Subcutaneous abdominal adipose tissue (tissue), 5 donors: ENCODE measurements at regions not wholly inside any gene's neighbourhood (a gene's known extent, or its start where the extent isn't known, plus 50 kb on each side); places are given as distances from the start of the nearest gene placed in this dataset.
"Not testable (repeated sequence)": the region's sequence is repeated elsewhere in the genome, so short reads cannot be mapped to it uniquely, and the experiment has no call there.

Source experiments
- H3K27ac ChIP-seq: one replicate; pipeline ENCODE4 v1.7.0; 2013; ENCODE audit warnings: low read depth, mild to moderate bottlenecking, inconsistent platforms, low read length, moderate library complexity
- H3K27me3 ChIP-seq, 5 donors: one replicate each; pipeline ENCODE4 v1.7.0; 2013; ENCODE audit warnings: low read length in 5 of 5, inconsistent platforms in 1 of 5; ENCODE audit not compliant: control insufficient read depth in 5 of 5, insufficient read depth in 4 of 5
- H3K36me3 ChIP-seq, 5 donors: one replicate each; pipeline ENCODE4 v1.7.0; 2013; ENCODE audit warnings: low read length in 5 of 5; ENCODE audit not compliant: control insufficient read depth in 5 of 5, insufficient read depth in 5 of 5
- H3K4me1 ChIP-seq, 5 donors: one replicate each; pipeline ENCODE4 v1.7.0; 2013; ENCODE audit warnings: low read length in 5 of 5, mild to moderate bottlenecking in 3 of 5, moderate library complexity in 1 of 5; ENCODE audit not compliant: control insufficient read depth in 5 of 5, insufficient read depth in 5 of 5
- H3K4me3 ChIP-seq, 5 donors: one replicate each; pipeline ENCODE4 v1.7.0; 2013; ENCODE audit warnings: low read length in 5 of 5, low read depth in 1 of 5
- H3K9ac ChIP-seq, 5 donors: one replicate each; pipeline ENCODE4 v1.7.0; 2013; ENCODE audit warnings: low read length in 5 of 5, mild to moderate bottlenecking in 4 of 5, moderate library complexity in 3 of 5
- H3K9me3 ChIP-seq, 5 donors: one replicate each; pipeline ENCODE4 v1.7.0; 2013; ENCODE audit warnings: low read length in 5 of 5; ENCODE audit not compliant: control insufficient read depth in 5 of 5
- donor health status: healthy.
- donor health status: healthy.
- donor health status: healthy.
- donor health status: healthy.
- donor health status: healthy.

GRCh38 chr5:99023330-99023729 lies 94.5 kb upstream of the CHD1 start:
- no peak overlapping the region for H3K4me3 ChIP-seq
- no peaks in the 10 kb centered on the region for H3K9me3 ChIP-seq
- H3K36me3 ChIP-seq, result no peaks in the 10 kb centered on the region
- H3K27ac ChIP-seq, result no peak overlapping the region
- H3K9ac ChIP-seq, result no peak overlapping the region
- H3K4me1 ChIP-seq, result peaks cover 0 to 23% (median 13%) of the 10 kb centered on the region in 5 donors
- no peaks in the 10 kb centered on the region for H3K27me3 ChIP-seq

- Histone ChIP-seq H3K36me3 (no peaks in the 10 kb centered on the region), H3K9ac (no peak overlapping the region), H3K27me3 (no peaks in the 10 kb centered on the region), H3K4me3 (no peak overlapping the region), H3K4me1 (peaks cover 0 to 23% (median 13%) of the 10 kb centered on the region in 5 donors), H3K9me3 (no peaks in the 10 kb centered on the region), H3K27ac (no peak overlapping the region)
These were observed 93.4 kb upstream of the CHD1 start for GRCh38 chr5:99022250-99022649.

- no peak overlapping the region for H3K27ac ChIP-seq
These were observed 91.9 kb upstream of the CHD1 start for GRCh38 chr5:99020698-99021048.

GRCh38 chr5:99019812-99020697 lies 91.2 kb upstream of the CHD1 start:
- peaks cover 0 to 9% (median 4%) of the 10 kb centered on the region in 5 donors for H3K4me1 ChIP-seq
- H3K4me3 ChIP-seq, result no peak overlapping the region
- no peaks in the 10 kb centered on the region for H3K9me3 ChIP-seq
- H3K9ac ChIP-seq, result no peak overlapping the region
- H3K27ac ChIP-seq, result peak overlapping the region; percentile 20
- no peaks in the 10 kb centered on the region for H3K27me3 ChIP-seq
- no peaks in the 10 kb centered on the region for H3K36me3 ChIP-seq

More at GRCh38 chr5:99020698-99021048, 91.9 kb upstream of the CHD1 start:
- Histone ChIP-seq H3K36me3 (no peaks in the 10 kb centered on the region), H3K9ac (no peak overlapping the region), H3K4me1 (peaks cover 0 to 14% (median 4%) of the 10 kb centered on the region in 5 donors), H3K27me3 (no peaks in the 10 kb centered on the region), H3K4me3 (no peak overlapping the region), H3K9me3 (no peaks in the 10 kb centered on the region)

DNA sequence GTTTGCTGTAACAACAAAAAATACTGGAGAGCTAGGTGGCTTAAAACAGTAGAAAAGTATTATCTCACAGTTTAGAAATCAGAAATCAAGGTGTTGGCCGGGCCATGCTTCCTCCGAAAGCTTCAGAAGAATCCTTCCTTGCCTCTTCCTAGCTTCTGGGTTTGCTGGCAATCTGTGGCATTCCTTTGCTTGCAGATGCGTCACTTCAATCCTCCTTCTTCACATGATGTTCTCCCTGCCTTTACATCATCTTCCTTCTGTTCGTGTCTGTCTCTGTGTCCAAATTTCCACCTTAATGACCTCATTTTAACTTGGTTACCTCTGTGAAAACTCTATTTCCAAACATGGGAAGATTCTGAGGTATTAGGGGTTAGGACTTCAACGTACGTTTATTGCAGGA lies 90.4 kb upstream of the CHD1 start:
- Histone ChIP-seq H3K36me3 (no peaks in the 10 kb centered on the region), H3K9ac (no peak overlapping the region), H3K27me3 (no peaks in the 10 kb centered on the region), H3K4me3 (no peak overlapping the region), H3K4me1 (peaks cover 0 to 9% (median 4%) of the 10 kb centered on the region in 5 donors), H3K27ac (no peak overlapping the region), H3K9me3 (no peaks in the 10 kb centered on the region)

DNA sequence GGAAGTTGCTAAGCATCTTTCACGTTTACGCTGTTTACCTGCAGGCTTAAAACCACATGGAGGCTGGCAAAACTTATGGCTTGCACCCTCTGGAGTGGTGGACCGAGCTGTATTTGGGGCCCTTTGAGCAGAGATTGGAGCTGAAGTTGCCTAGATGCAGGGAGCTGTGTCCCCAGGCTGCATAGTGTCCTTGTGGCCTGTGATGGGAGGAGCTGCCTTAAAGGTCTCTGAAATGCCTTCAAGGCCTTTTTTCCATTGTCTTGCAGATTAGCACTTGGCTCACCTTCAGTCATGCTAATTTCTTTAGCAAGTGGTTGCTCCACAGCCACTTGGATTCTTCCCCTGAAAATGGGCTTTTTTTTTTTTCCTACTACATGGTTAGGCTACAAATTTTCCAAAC lies 81.5 kb upstream of the CHD1 start:
- Histone ChIP-seq H3K27me3 (no peaks in the 10 kb centered on the region), H3K36me3 (no peaks in the 10 kb centered on the region), H3K27ac (no peak overlapping the region), H3K9ac (no peak overlapping the region), H3K4me3 (no peak overlapping the region), H3K4me1 (peaks cover 0 to 22% (median 0%) of the 10 kb centered on the region in 5 donors), H3K9me3 (peaks cover 0 to 11% (median 4%) of the 10 kb centered on the region in 5 donors)

DNA sequence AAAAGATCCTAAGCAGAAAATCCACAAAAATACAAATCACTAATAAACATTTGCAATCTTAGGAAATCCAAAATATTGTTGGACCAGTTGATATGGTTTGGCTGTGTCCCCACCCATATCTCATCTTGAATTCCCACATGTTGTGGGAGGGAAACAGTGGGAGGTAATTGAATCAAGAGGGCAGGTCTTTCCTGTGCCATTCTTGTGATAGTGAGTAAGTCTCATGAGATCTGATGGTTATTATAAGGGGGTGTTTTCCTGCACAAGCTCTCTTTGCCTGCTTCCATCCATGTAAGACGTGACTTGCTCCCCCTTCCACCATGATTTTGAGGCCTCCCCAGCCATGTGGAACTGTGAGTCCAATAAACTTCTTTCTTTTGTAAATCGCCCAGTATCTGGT lies 79.2 kb upstream of the CHD1 start:
- H3K9me3 ChIP-seq, result peaks cover 0 to 11% (median 4%) of the 10 kb centered on the region in 5 donors
- not testable (repeated sequence) for H3K36me3 ChIP-seq, H3K27ac ChIP-seq, H3K4me3 ChIP-seq, H3K9ac ChIP-seq, H3K27me3 ChIP-seq
- H3K4me1 ChIP-seq, result peaks cover 0 to 24% (median 0%) of the 10 kb centered on the region in 5 donors

- H3K9me3 ChIP-seq, result peaks cover 0 to 8% (median 0%) of the 10 kb centered on the region in 5 donors
- H3K4me1 ChIP-seq, result peaks cover 0 to 24% (median 0%) of the 10 kb centered on the region in 5 donors
- no peak overlapping the region for H3K4me3 ChIP-seq
- no peak overlapping the region for H3K9ac ChIP-seq
- H3K27me3 ChIP-seq, result no peaks in the 10 kb centered on the region
- H3K27ac ChIP-seq, result peak overlapping the region; percentile 51
- H3K36me3 ChIP-seq, result no peaks in the 10 kb centered on the region
These were observed 76.7 kb upstream of the CHD1 start for GRCh38 chr5:99005506-99005905.

- H3K27me3 ChIP-seq, result no peaks in the 10 kb centered on the region
- H3K9me3 ChIP-seq, result peaks cover 0 to 5% (median 0%) of the 10 kb centered on the region in 5 donors
- H3K4me1 ChIP-seq, result peaks cover 0 to 24% (median 0%) of the 10 kb centered on the region in 5 donors
- H3K9ac ChIP-seq, result no peak overlapping the region
- H3K27ac ChIP-seq, result no peak overlapping the region
- H3K36me3 ChIP-seq, result no peaks in the 10 kb centered on the region
- H3K4me3 ChIP-seq, result no peak overlapping the region
These were observed 76.2 kb upstream of the CHD1 start for GRCh38 chr5:99004960-99005359.

DNA sequence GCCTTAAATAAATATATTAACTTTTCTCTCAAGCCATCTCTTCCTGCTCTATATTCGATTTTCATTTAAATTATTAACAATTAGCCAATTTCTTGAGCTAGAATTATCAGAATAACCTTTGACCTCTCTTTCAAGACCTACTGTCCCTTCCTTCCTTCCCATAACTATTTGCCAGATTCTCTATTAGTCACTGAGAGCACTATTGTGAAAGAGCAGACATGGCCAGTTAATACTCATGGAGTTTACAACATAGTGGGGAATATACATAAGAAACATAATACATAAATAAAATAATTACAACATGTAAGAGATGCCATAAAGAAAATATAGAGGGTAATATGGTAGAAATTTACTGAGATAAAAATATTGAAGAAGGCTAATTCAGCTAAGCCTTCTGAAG lies 72.1 kb upstream of the CHD1 start:
- peaks cover 0 to 9% (median 0%) of the 10 kb centered on the region in 5 donors for H3K4me1 ChIP-seq
- H3K36me3 ChIP-seq, result no peaks in the 10 kb centered on the region
- no peak overlapping the region for H3K4me3 ChIP-seq
- H3K27me3 ChIP-seq, result no peaks in the 10 kb centered on the region
- no peak overlapping the region for H3K27ac ChIP-seq
- H3K9ac ChIP-seq, result no peak overlapping the region
- H3K9me3 ChIP-seq, result no peaks in the 10 kb centered on the region
